Omental fat pad (tissue), 3 donors: ENCODE measurements at regions not wholly inside any gene's neighbourhood (a gene's known extent, or its start where the extent isn't known, plus 50 kb on each side); places are given as distances from the start of the nearest gene placed in this dataset.
"Not testable (repeated sequence)": the region's sequence is repeated elsewhere in the genome, so short reads cannot be mapped to it uniquely, and the experiment has no call there.

Experiments
- ATAC-seq: fragments of 150-250 bp; one replicate; pipeline ENCODE4 v1.9.1; 2016; ENCODE audit warnings: mild to moderate bottlenecking, moderate library complexity; ENCODE audit not compliant: low FRiP score
- DNase-seq: peaks from one replicate; pipeline ENCODE4 v3.0.0-alpha.2; 2019; ENCODE audit warnings: low spot score
- TF ChIP-seq, protein P1 (sequence below), 3 donors: fragments of 450-650 bp; IDR thresholded peaks; one replicate each; pipeline ENCODE4 v1.5.1; 2016 to 2017; ENCODE audit warnings: antibody characterized with exemption in 3 of 3, mild to moderate bottlenecking in 3 of 3, moderate library complexity in 2 of 3

GRCh38 chr19:28074773-28075172, 1138.2 kb downstream of the UQCRFS1 start:
- TF ChIP-seq, protein P1, sequence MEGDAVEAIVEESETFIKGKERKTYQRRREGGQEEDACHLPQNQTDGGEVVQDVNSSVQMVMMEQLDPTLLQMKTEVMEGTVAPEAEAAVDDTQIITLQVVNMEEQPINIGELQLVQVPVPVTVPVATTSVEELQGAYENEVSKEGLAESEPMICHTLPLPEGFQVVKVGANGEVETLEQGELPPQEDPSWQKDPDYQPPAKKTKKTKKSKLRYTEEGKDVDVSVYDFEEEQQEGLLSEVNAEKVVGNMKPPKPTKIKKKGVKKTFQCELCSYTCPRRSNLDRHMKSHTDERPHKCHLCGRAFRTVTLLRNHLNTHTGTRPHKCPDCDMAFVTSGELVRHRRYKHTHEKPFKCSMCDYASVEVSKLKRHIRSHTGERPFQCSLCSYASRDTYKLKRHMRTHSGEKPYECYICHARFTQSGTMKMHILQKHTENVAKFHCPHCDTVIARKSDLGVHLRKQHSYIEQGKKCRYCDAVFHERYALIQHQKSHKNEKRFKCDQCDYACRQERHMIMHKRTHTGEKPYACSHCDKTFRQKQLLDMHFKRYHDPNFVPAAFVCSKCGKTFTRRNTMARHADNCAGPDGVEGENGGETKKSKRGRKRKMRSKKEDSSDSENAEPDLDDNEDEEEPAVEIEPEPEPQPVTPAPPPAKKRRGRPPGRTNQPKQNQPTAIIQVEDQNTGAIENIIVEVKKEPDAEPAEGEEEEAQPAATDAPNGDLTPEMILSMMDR (IDR thresholded peaks at IDR 0.05): no peak
- DNase-seq (no peak), ATAC-seq (no peak)

DNA sequence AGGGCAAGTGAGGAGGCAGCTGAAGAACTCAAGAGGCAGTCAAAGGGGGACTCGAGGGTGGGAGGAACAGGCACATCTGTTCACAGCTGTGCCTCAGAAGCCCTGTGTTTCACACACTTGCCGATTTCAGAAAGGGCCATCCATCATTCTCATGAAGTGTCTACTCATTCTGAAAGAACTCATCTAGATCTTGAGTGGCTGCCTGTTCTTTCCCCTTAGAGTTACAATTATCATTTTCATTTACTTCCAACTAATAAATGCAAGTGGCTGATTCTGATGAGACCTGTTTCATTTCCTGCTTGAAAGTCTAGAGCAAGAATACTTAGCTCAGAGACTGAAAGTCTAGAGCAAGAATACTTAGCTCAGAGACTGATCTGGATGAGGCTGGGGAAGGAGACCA, 1145.1 kb downstream of the UQCRFS1 start:
- TF ChIP-seq, protein P1 (IDR thresholded peaks at IDR 0.05): no peak
- no peak for ATAC-seq
- no peak for DNase-seq

- TF ChIP-seq, protein P1 (IDR thresholded peaks at IDR 0.05): no peak
- ATAC-seq (no peak), DNase-seq (no peak)
Measured at GRCh38 chr19:28066988-28067387, 1146.0 kb downstream of the UQCRFS1 start.

DNA sequence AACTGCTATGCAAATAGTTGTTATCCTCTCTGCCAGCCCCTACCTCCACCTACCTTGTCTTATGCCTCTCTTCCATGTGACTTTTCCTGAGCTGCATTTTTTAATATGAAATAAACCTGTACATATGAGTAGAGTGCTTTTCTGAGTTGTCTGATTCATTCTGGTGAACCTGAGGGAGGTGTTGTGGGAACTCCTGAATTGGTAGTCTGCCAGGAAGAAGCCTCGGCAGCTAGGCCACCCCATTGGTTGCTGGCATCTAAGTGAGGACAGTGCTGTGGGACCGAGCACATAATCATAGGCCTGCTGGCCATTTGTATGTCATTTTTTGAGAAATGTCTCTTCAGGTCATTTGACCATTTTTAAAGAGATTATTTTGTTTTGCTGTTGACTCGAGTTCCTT, 1146.8 kb downstream of the UQCRFS1 start:
- DNase-seq (no peak), ATAC-seq (no peak)
- TF ChIP-seq, protein P1 (IDR thresholded peaks at IDR 0.05): no peak

DNA sequence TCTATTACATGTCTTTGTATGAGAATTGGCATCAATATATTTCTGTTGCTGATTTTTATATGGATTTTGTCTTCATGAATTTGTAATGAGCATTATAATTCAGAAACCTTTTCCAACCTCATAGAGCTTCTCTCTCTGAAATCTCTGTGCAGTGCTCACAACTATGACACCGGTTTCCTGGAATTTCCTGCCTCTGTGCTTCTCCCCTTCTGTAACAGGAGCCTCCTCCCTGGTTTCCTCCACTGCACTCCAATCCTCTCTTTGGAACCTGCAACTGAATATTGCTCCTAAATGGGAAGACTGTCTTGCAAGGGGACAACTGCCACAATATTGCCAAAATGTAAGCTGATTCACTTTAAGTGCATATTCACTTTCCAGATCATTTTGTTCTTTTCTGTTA, 1147.9 kb downstream of the UQCRFS1 start:
- DNase-seq: no peak
- ATAC-seq: no peak
- TF ChIP-seq, protein P1 (IDR thresholded peaks at IDR 0.05): no peak

DNA sequence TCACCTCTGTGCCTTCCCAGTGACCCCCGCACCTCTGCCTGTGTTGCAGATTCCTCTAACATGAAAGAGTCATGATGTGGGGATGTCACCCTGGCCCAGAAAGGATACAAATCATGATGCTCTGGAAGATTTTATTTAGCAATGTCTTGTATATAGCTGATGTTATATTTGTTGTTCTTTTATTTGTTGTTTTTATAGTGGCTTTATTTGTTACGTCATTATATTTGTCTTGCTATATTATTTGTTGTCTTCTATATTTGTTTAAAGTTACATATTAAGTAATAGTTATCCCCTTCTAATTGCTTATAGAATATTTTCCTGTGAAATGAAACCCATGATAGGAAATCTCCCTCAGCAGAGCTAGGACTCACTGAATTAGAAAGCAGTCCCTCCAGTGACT, 1149.2 kb downstream of the UQCRFS1 start:
- DNase-seq (no peak), ATAC-seq (no peak)
- TF ChIP-seq, protein P1 (IDR thresholded peaks at IDR 0.05): no peak

DNA sequence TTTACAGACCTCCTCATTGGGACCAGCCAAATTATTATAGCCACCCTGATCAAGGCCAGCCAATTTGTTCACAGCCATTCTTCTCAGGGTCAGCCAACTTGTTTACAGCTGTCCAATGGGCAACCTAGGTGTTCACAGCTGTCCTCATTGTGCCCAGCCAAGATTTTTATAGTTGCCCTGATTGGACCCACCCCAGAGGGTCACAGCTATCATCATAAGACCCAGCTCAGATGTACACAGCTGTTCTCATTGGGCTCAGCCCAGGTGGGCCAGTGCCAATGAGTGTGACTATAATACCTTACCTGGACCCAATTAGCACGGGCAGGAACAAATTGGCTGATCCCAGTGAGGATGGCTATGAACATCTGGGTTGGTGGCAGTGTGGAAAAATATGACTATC, 1151.8 kb downstream of the UQCRFS1 start:
- ATAC-seq: no peak
- no peak for DNase-seq
- TF ChIP-seq, protein P1 (IDR thresholded peaks at IDR 0.05): no peak

DNA sequence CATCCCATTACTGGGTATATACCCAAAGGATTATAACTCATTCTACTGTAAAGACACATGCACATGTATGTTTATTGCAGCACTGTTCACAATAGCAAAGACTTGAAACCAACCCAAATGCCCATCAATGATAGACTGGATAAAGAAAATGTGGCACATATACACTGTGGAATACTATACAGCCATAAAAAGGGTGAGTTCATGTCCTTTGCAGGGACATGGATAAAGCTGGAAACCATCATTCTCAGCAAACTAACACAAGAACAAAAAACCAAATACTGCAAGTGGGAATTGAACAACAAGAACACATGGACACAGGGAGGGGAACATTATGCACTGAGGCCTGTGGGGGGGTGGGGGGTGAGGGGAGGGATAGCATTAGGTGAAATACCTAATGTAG, 1155.9 kb downstream of the UQCRFS1 start:
- not testable (repeated sequence) for ATAC-seq, DNase-seq
